ENCODE measurements at regions not wholly inside any gene's neighbourhood (a gene's known extent, or its start where the extent isn't known, plus 50 kb on each side); places are given as distances from the start of the nearest gene placed in this dataset.

- TF ChIP-seq CTCF (IDR thresholded peaks at IDR 0.05) (no peak), POLR2A (IDR thresholded peaks at IDR 0.05) (no peak)
Observed at GRCh38 chr6:12624142-12624837, 92.3 kb upstream of the PHACTR1 start.

All from testis (tissue), 2 donors.